HuH-7.5 (cell line): ENCODE measurements at regions not wholly inside any gene's neighbourhood (a gene's known extent, or its start where the extent isn't known, plus 50 kb on each side); places are given as distances from the start of the nearest gene placed in this dataset.
"Not testable (repeated sequence)": the region's sequence is repeated elsewhere in the genome, so short reads cannot be mapped to it uniquely, and the experiment has no call there.

Source experiments
- DNase-seq: peaks from one replicate; pipeline ENCODE4 v3.0.0; 2011; ENCODE audit warnings: low spot score

- DNase-seq, result no peak
Observed at GRCh38 chr14:30160608-30161007, 233.0 kb upstream of the PRKD1 start.

GRCh38 chr14:30162066-30162465 is 234.4 kb upstream of the PRKD1 start:
- DNase-seq, result no peak

- DNase-seq, result no peak
Observed at GRCh38 chr14:30165255-30165654, 237.6 kb upstream of the PRKD1 start.

- no peak for DNase-seq
Observed at GRCh38 chr14:30177781-30178180, 250.1 kb upstream of the PRKD1 start.

- DNase-seq, result no peak
Observed at GRCh38 chr14:30179381-30180130, 251.9 kb upstream of the PRKD1 start.

GRCh38 chr14:30180219-30180618 is 252.6 kb upstream of the PRKD1 start:
- DNase-seq, result no peak

GRCh38 chr14:30185832-30186231 is 258.2 kb upstream of the PRKD1 start:
- DNase-seq, result no peak

- DNase-seq, result no peak
Observed at GRCh38 chr14:30191639-30192279, 264.1 kb upstream of the PRKD1 start.

- DNase-seq, result no peak
Observed at GRCh38 chr14:30193101-30193500, 265.5 kb upstream of the PRKD1 start.

GRCh38 chr14:30193845-30194501 is 266.3 kb upstream of the PRKD1 start:
- no peak for DNase-seq

GRCh38 chr14:30194741-30195148 is 267.1 kb upstream of the PRKD1 start:
- no peak for DNase-seq

GRCh38 chr14:30195941-30196340 is 268.3 kb upstream of the PRKD1 start:
- no peak for DNase-seq

- DNase-seq, result no peak
Observed at GRCh38 chr14:30196861-30197260, 269.2 kb upstream of the PRKD1 start.

- not testable (repeated sequence) for DNase-seq
Observed at GRCh38 chr14:30198720-30199119, 271.1 kb upstream of the PRKD1 start.

- DNase-seq, result no peak
Observed at GRCh38 chr14:30204431-30204980, 276.9 kb upstream of the PRKD1 start.

- no peak for DNase-seq
Observed at GRCh38 chr14:30209136-30209535, 281.5 kb upstream of the PRKD1 start.

GRCh38 chr14:30210630-30211029 is 283.0 kb upstream of the PRKD1 start:
- DNase-seq, result no peak

GRCh38 chr14:30211326-30211725 is 283.7 kb upstream of the PRKD1 start:
- DNase-seq, result no peak

- DNase-seq, result no peak
Observed at GRCh38 chr14:30214014-30214413, 286.4 kb upstream of the PRKD1 start.

- peak; percentile 12 for DNase-seq
Observed at GRCh38 chr14:30214461-30215090, 286.9 kb upstream of the PRKD1 start.

GRCh38 chr14:30218907-30219306 is 291.3 kb upstream of the PRKD1 start:
- no peak for DNase-seq

- DNase-seq, result no peak
Observed at GRCh38 chr14:30221546-30221945, 293.9 kb upstream of the PRKD1 start.
